DMS79 (cell line): ENCODE measurements at regions not wholly inside any gene's neighbourhood (a gene's known extent, or its start where the extent isn't known, plus 50 kb on each side); places are given as distances from the start of the nearest gene placed in this dataset.

ENCODE experiments used
- DNase-seq: peaks from one replicate; lab custom pipeline; 2025; lab: John Stamatoyannopoulos, UW

DNA sequence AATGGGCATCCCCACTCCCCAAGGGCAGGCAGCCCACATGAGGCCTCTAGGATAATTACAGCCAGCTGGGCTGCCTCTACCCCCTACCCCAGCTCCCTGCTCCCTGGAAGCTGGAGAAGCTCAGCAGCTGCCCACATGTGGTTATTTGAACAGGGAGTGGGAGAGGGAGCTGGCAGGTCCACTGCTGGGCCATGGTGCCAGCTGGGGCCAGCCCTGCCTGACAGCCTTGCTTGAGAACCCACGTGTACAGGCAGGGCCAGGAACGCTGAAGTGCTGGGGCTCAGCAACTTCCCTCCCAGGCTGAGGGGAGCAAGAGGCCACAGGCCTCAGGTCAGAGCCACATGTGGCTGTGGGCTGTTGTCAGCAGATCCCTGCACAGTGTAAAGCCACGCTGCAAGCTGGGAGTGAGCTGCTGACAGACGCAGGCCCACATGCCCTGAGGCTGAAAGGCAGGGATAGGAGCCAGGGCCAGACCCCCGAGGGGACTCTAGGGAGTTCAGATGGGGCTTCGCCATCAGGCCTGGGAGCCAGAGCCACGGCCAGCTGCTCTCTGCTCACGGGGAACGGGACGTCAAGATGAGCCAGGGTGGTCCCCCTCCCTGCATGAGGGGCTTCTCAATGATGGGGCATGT lies 129.0 kb downstream of the SYF2 start:
- no peak for DNase-seq

DNA sequence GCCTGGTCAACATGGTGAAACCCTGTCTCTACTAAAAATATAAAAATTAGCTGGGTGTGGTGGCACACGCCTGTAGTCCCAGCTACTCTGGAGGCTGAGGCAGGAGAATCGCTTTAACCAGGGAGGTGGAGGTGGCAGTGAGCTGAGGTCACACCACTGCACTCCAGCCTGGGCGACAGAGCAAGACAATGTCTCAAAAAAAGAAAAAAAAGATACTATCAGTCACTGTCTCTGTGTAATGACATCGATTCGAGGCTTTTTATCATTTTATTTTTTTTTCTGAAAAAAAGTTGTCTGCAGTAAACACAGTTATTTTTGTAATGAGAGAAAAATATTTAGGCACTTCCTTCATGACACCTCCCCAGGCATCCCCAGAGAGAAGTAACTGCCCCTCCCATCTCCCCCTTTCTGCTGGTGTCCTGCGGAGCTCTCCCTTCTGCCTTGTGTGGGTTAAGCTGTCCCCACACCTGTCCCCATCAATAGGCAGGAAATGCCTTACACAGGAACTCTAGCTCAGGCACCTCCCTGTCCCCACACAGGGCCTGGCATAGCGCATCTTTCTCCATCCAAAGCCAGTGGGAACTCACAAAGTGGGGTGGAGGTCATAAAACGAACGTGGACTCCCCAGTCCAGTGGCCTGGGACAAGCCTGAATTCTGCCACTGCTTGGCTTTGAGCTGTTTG lies 132.0 kb downstream of the SYF2 start:
- no peak for DNase-seq

DNA sequence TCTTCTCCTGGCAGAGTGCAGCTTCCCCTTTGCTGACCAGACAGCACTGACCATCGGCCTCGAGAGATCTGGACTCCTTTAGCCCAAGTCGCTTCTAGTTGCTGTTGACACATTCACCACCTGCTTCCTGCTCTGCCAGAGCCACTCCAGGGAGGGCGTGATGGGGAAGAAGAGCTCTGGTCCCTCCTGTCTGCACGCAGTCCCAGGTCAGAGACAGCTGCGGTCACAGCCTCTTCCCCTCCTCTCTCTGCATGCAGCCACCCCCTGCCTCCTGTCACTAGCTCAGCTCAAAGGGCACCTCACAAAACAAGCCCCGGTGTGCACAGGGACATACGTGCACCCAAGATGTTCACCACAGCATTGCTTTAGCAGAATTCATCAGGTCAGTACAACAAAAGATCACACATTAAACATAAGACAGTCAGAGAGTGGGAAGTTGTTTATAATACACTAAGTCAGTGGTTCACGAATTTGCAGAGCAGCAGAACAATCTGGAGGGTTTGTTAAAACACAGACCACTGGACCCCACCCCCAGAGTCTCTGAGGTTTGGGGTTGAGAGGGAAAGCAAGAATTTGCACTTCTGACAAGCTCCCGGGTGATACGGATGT lies 132.9 kb downstream of the SYF2 start:
- peak; percentile 25 for DNase-seq

DNA sequence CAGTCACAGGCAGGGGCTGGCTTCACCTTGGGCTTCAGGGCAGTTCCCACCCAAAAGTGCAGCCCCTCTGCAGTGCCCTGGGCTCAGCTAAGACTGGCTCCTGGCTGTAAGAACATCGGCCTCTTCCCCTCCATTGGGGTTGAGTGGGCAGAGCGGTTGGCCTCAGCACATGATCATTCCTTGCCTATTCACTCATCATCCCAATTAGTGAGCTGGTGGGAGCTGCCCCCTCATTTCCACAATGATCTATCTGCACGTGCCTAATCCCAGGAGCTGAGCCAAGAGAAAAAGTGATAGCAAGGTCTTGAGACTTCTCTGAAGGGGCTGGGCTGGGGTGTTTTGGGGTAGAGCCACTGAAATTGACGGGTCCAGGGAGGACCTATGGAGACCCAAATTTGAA lies 133.6 kb downstream of the SYF2 start:
- DNase-seq: no peak

DNA sequence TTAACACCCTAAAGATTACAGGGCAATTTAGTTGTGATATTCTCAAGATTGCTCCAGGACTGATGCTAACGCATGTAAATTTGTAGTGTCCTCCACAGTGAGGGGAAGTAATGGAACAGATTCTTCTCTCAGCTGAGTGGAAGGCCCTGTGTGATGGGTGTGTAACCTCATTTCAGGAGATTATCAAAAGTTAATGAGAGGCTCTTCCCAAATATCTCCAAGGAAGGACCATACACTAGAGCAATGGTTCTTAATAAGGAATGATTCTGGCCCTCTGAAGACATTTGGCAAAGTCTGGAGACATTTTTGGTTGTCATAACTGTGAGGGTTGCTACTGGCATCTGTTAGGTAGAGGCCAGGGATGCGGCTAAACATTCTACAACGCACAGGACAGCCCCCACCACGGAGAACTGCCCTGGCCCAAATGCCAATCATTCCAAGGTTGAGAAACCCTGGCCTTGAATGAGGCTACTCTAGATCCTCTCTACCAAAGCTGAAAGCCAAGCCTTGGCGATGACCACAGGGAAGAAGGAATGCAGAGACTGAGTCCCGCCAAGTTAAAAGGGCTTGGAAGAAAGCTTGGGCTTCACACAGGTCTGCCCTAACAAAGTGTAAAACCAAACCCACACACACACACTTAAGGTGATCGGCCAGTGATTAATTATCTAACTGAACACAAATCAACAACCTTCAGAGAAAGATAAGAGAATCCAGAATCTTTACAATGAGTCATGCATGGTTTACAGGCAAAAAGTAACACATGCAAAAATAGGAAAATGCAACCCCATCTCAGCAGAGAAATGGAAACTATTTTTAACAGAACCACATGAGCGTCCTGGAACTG lies 135.8 kb downstream of the SYF2 start:
- no peak for DNase-seq

DNA sequence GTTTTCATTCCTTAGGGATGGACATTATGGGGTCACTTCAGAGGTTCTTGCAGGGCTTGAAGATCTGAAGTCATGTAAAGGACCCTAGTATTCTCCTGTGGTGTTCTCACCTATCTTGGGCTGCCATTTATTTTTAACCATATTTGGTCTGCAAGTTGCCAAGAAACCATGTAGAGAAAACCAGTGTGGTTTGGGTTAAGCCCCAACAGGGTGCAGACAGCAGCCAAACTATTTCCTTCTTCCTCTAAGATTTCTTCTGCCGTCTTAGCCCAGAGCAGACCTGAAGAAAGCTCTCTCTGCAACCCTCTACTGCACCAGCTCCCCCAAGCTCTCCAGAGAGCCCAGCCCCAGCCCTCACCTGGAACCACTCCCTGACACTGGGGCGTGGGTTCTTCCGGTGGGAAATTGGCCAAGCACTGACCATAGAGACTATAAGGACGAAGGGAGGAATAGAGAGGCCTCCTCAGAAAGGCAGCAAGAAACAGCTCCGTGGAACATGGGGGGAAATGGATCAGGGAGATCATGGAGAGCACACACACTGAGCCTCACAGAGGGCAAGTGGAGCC lies 136.6 kb downstream of the SYF2 start:
- DNase-seq: no peak

DNA sequence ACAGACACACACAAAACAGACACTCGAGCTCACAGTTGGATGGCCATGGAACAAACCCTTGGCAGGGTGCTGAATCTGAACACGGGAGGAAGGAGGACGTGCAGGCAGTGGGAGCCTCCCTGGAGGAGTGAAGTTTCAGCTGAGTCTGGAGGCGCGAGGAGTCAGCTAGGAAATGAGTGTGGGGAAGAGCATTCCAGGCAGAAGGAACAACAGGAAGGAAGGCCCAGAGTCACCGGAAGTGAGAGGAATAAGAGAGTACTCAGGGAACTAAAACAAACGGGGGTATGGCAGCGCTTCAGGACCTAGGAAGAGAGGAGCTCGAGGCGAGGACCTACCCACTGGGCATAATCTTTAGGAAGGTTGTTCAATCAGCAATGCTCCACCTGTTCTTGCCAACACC lies 137.3 kb downstream of the SYF2 start:
- DNase-seq: no peak

DNA sequence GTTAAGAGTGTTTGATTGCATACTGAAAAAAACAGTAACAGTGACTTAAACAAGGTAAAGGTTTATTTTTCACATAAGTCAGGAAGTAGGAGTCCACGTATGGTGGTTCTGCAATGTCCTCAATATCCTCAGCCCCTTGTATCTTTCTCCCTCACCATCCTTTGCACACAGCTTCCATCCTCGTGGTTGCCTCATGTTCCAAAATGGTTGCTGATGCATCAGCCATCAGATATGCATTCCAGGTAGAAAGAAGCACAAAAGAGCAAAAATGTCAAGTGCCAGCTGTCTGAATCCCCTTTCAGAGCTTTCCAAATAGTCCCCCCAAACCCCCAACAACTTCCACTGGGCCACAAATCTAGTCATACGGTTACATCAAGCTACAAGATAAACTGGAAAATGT lies 138.1 kb downstream of the SYF2 start:
- no peak for DNase-seq

DNA sequence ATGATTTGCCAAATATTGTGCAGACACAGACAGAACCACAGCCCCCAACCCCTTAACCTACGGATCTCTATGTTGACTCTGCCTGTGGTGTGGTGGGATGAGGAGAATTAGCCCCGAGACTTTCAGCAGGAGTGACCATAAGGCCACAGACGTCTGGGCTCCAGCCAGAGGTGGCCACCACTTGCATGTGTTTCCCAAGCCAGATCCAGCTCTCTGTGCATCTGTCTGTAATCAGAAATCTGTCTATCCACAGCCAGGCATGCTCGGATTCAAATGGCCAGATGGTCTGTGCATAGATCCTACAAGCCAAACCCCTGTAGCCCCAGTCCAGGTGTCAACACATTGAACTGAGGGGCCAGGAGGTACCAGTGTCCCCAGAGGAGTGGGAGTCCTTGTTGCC lies 140.6 kb downstream of the SYF2 start:
- no peak for DNase-seq

DNA sequence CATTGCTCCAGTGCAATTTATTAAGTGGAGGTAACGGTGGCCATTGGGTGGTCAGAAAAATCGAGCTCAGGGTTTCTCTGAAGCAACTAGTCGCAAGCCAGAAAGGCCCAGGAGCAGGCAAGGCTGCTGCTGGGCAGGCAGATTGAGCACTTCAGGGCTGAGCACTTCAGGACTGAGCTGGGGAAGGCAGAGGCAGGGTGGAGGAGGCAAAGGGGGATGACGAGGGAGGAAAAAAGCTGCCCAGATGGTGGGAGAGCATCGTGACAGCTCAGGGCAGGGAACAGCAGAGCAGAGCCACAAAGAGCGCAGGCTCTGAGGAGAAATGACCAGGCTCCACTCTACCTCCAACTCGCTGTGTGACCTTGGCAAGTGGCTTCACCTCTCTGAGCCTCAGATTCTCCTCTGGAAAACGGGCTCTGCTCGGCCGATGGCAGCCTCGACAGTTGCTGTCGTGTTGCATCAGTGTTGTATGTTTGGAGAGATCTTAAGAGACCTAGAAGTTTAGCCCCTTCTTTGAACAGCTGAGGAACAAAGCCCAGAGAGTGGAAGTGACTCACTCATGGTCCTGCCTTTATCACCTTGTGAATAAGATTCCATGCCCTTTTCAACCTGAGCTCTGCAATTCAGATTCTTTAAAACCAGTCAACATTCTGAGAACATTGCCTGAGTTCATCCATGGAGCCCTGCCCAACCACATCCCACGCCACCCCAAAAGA lies 141.4 kb downstream of the SYF2 start:
- DNase-seq: no peak

DNA sequence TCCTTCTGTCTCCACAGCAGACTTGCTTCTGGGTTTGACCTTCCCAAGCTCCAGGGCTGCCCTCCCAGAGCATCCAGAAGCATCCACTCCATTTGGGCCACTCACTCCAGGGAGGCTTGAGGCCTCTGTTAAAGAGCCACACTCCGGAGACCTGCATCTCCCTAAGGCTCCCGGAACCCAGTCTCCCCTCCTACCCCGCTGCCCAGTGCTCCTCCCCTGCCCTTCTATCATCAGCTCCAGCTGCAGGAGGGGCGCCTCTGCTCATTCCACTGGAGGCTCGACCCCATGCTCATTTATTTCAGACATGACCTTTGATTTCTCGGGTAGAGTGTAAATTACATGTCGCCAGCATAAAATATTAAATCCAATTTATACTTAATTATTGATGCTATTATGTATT lies 142.5 kb downstream of the SYF2 start:
- no peak for DNase-seq

DNA sequence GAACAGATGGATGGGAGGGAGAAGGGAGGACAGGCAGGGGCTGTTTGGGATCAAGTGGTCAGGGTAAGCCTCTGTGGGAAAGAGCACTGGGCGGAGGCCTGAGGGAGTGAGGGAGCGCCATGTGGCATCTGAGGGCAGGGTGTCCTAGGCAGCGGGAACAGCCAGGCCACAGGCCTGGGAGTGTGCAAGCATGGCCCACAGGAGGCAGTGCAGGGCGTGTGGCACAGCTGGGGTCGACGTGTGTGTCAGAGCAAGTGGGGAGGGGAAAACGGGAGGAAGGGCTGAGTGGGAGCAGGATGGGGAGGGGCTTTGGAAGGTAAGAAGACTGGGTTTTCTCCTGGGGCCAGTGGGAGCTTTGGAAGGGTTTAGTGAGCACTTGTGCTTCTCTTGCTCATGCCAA lies 143.4 kb downstream of the SYF2 start:
- DNase-seq: no peak

DNA sequence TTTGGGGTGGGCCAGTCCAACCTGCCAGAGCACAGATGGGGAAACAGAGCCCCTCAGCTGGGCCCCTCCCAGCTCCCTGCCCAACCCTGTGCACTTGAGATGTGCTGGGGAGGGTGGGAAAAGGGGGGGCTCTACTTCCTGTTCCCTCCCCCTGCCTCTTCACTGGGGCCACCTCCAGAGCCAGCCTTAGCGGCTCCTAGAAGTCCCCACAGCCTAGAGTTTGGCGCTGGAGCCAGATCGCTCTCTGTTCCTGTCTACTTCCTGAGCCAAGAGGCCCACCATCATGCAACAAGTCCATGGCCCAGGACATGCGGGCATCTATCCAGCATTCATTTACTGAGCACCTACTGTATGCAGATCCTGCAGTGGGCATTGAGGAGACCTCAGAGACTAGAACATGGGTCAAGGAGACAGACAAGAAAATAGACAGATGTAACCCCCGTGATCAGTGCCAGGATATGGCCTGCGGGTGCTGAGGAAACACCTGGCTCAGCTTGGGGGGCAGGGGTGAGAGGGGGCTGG lies 144.1 kb downstream of the SYF2 start:
- DNase-seq: no peak

DNA sequence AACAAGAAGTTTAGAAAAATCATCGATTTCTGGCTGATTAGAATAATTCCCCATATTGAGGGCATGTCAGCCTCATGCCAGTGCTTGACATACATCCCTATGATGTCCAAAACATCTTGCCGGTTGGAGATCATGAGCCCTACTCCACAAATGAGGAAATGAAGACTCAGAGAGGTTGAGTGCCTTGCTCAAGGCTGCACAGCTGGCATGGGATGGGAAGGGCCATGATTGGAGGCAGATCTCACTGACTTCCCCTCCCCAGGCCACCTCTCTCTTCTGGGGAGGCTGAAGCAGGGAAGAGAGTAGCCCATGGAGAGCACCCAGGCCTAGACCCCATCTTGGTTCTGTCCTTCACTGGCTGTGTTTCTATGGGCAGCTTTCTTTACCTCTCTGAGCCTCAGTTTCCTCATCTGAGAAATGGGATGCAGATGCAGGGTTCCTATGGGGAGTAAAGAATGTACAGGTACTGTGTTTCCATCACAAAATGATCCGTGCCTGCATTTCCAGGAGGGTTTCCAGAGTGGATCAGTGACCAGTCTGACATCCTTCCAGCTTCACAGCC lies 145.7 kb downstream of the SYF2 start:
- no peak for DNase-seq

DNA sequence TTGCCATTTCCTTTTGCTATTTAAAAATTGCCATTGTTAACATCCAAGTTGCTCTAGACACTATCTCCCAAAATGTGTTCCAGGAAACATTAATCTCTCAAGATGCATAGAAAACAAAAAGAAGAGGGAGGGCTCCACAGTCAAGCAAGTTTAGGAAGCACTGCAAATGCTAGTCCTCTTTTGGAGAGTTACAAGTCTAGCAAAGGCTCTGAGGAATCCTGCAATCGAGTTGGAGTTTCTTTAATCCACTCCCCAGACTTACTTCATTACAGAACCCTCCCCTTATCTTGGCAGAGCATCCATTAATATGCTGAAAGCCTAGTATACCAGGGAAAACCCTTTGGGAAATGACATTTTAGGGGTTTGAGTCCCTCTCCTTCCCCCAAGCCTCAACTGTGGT lies 147.9 kb downstream of the SYF2 start:
- no peak for DNase-seq

DNA sequence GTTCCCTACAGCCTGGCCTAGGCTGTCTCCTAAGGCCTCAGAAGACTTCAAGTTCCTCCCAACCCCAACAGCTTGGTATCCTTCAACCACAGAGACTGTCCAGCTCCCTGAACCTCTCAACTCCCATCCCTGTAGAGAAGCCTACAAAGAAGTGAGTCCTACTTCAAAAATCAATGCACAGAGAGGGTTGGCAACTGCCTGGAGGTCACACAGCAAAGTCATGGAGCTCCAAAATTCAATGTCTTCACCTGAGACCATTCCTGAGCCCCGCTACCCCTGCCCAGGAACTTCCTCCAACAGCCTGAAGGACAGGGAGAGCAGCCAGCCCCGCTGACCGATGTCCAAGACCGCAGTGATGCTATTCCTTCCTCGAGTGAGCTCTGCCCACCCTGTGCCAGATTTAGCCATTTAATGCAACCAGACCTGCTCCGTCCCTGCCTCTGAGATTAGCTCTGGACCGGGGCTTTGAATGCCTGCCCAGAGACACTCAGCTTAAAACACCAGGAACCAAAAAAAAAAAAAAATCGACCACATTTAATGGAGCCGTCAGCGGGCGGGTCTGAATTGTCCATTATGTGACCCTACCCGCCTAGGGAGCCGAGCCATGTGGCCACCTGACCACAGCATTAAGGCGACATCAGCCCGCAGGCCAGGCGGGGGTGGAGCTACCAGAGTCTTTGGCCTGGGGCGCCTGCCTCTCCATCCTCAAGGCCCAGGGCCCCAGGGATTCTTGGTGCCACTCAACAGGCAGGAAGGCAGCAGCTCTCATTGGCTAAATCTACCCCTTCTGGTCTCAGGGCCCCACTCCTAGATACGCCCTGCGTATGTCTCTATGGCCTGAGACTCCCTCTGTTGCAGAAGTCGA lies 148.6 kb downstream of the SYF2 start:
- no peak for DNase-seq

DNA sequence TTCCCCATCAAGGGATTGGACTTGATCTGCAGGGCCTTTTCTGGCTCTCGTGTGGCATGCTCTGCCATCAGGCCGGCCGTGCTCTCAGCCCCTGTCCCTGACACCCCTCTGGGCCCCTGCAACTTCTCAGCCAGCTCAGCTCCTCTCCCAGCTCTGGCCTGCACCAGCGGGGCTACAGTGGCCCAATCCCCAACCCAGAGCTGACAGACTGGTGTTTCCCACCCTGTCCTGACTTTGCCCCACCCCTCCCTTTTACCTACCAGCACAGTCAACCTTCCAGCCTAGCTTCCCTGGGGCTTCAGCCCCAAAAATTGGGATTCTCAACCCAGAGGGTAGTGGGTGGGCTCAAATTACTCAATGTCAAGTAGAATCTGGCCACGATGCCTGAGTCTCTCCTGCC lies 149.3 kb downstream of the SYF2 start:
- DNase-seq: no peak

DNA sequence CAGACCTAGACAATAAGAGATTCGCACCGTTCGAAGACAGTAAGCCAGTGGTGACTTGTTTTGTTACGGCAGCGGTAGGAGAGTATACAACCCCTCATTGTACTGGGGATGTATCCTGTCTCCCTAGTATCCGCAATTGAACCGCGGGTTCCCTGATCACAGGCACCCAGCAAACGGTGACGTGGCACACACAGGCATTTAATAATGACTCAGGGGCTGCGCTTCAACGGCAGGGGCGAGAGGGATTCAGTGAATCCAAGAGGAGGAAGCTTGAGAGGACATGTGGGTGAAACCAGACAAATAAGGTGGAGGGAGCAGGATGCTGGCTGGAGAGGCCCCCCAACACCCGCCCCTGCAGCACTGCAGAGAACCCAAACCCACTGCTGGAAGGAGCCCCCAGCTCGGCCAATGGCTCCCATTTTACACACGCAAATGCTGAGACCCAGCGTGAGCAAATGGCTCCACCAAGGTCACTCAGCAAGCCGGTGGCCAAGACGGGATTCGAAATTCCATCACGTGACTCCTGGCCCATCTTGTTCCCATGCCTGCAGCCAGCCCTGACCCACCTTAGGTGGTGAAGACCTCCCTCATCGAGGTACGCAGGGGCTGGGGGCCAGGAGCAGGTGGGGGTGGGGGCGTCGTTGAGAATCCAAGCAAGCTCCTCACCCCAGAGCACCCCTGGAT lies 149.9 kb downstream of the SYF2 start:
- no peak for DNase-seq

DNA sequence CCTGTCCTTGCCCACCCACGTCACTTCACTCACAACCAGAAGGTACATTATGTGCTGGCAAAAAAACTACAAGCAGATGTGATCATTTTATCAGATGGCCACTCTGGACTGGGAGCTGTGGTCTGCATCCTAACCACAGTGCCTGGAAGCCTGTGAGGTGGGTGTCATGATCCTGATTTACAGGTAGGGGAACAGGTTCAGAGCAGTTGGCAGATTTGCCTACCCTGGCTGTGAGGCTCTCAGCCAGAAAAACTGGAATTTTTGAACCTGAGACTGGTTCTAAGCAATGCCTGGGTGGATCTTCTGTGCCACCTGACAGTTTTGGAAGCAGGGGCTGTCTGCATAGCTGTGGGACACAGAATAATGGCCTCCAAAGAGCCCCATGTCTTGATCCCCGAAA lies 150.8 kb downstream of the SYF2 start:
- no peak for DNase-seq
